Left ventricle myocardium inferior (tissue), 1 donor: ENCODE measurements at regions not wholly inside any gene's neighbourhood (a gene's known extent, or its start where the extent isn't known, plus 50 kb on each side); places are given as distances from the start of the nearest gene placed in this dataset.

Experiments used
- DNase-seq: peaks from one replicate; pipeline ENCODE4 v3.0.0-alpha.2; 2020
- H3K27ac ChIP-seq: fragments of 200-600 bp; replicated peaks from 2 replicates; pipeline ENCODE4 v1.8.0; 2021
- H3K27me3 ChIP-seq: fragments of 200-600 bp; 2 replicates; pipeline ENCODE4 v1.8.0; 2021; ENCODE audit warnings: low read depth
- H3K36me3 ChIP-seq: fragments of 200-600 bp; 2 replicates; pipeline ENCODE4 v1.8.0; 2021
- H3K4me1 ChIP-seq: fragments of 200-600 bp; 2 replicates; pipeline ENCODE4 v1.8.0; 2021
- H3K4me3 ChIP-seq: fragments of 200-600 bp; 2 replicates; pipeline ENCODE4 v1.8.0; 2021; ENCODE audit warnings: mild to moderate bottlenecking, moderate library complexity
- H3K9me3 ChIP-seq: fragments of 200-600 bp; replicated peaks from 2 replicates; pipeline ENCODE4 v1.8.0; 2021
- intact Hi-C: fragments of 100-400 bp; cut with micrococcal nuclease; formaldehyde crosslinking; loops from one replicate; pipeline ENCODE4 v1.11.0; 2022
- TF ChIP-seq, protein P1 (sequence below): fragments of 200-600 bp; IDR thresholded peaks from 2 replicates; pipeline ENCODE4 v1.8.0; 2021; ENCODE audit warnings: antibody characterized with exemption, mild to moderate bottlenecking, borderline replicate concordance
- donor health status: DM: no; HTN: yes; CAD: no; lungs with severe emphysema.

- intact Hi-C loops: no loop called here
- Histone ChIP-seq H3K27ac (no peak overlapping the region), H3K4me3 (no peak overlapping the region), H3K36me3 (no peaks in the 10 kb centered on the region), H3K27me3 (peaks cover 7% of the 10 kb centered on the region), H3K9me3 (no peaks in the 10 kb centered on the region), H3K4me1 (peaks cover 63% of the 10 kb centered on the region)
- TF ChIP-seq, protein P1, sequence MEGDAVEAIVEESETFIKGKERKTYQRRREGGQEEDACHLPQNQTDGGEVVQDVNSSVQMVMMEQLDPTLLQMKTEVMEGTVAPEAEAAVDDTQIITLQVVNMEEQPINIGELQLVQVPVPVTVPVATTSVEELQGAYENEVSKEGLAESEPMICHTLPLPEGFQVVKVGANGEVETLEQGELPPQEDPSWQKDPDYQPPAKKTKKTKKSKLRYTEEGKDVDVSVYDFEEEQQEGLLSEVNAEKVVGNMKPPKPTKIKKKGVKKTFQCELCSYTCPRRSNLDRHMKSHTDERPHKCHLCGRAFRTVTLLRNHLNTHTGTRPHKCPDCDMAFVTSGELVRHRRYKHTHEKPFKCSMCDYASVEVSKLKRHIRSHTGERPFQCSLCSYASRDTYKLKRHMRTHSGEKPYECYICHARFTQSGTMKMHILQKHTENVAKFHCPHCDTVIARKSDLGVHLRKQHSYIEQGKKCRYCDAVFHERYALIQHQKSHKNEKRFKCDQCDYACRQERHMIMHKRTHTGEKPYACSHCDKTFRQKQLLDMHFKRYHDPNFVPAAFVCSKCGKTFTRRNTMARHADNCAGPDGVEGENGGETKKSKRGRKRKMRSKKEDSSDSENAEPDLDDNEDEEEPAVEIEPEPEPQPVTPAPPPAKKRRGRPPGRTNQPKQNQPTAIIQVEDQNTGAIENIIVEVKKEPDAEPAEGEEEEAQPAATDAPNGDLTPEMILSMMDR: no peak
- no peak for DNase-seq
Observed at GRCh38 chr5:167985373-167985772, 306.1 kb upstream of the WWC1 start.

DNA sequence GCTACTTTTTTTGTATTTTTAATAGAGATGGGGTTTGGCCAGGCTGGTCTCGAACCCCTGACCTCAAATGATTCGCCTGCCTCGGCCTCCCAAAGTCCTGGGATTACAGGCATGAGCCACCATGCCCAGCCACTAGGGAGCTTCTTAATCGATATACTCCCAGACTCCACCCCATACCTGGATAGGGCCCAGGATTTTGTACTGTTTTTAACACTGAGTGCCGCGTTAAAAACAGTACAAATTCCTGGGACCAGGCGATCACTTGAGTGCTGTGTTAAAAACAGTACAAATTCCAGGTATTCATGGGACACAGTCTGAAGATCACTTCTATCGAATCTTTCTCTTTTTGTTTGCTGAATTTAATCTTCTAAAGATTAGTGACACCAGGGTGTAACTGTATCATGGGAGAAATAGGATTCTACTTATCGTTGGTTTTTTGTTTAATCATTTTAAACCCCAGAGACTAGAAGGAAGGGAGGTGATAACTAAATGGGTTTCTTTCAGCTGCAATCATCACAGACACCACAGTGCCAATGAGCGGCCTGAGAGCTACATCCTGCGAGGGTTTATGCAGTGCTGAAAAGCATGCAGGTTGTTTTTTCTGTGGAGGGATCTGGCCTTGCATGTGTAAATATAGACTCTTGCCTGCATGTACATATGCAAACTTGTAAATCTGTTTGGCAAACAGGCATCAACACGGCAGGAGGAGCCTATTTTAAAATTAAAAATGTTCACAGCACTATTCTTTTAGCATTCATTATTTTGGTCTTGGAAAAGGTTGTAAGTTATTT lies 303.8 kb upstream of the WWC1 start:
- Histone ChIP-seq H3K4me3 (no peak overlapping the region), H3K27me3 (peaks cover 7% of the 10 kb centered on the region), H3K9me3 (no peaks in the 10 kb centered on the region), H3K4me1 (peaks cover 55% of the 10 kb centered on the region), H3K27ac (peak overlapping the region; percentile 57), H3K36me3 (peaks cover 5% of the 10 kb centered on the region)
- TF ChIP-seq, protein P1: no peak
- DNase-seq: no peak
- intact Hi-C loops: no loop called here

GRCh38 chr5:167992868-167993267 lies 298.6 kb upstream of the WWC1 start:
- DNase-seq: no peak
- no peaks in the 10 kb centered on the region for H3K9me3 ChIP-seq
- H3K27ac ChIP-seq: no peak overlapping the region
- H3K27me3 ChIP-seq: no peaks in the 10 kb centered on the region
- no peak overlapping the region for H3K4me3 ChIP-seq
- H3K36me3 ChIP-seq: peaks cover 5% of the 10 kb centered on the region
- H3K4me1 ChIP-seq: peaks cover 31% of the 10 kb centered on the region
- intact Hi-C loops: no loop called here
- TF ChIP-seq, protein P1: no peak

DNA sequence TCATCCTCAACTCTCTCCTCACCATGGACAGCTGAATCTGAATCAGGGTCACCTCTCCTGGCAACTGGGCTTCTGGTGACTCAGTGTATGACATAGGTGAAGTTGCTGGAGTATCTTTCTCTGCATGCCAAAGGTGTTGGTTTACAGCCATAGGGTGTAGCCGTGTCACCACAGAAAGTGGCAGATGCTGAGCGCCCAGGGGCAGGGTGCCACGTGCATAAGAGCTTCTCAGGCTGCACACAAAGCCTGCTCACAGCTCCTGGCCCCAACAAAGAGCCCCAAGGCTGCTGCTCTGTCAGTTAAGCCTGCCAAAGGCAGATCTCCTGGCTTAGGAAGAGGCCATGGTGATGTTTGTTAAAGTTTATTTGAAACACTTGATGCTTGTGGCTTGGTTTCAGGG lies 297.7 kb upstream of the WWC1 start:
- H3K27ac ChIP-seq: peak overlapping the region; percentile 42
- no peaks in the 10 kb centered on the region for H3K27me3 ChIP-seq
- TF ChIP-seq, protein P1: no peak
- peaks cover 5% of the 10 kb centered on the region for H3K36me3 ChIP-seq
- intact Hi-C loops: no loop called here
- peaks cover 28% of the 10 kb centered on the region for H3K4me1 ChIP-seq
- no peaks in the 10 kb centered on the region for H3K9me3 ChIP-seq
- no peak for DNase-seq
- no peak overlapping the region for H3K4me3 ChIP-seq

GRCh38 chr5:167995844-167996425 lies 295.5 kb upstream of the WWC1 start:
- TF ChIP-seq, protein P1: no peak
- peak overlapping the region; percentile 80 for H3K27ac ChIP-seq
- no peaks in the 10 kb centered on the region for H3K27me3 ChIP-seq
- H3K4me3 ChIP-seq: no peak overlapping the region
- peaks cover 4% of the 10 kb centered on the region for H3K36me3 ChIP-seq
- H3K4me1 ChIP-seq: peaks cover 48% of the 10 kb centered on the region
- DNase-seq: no peak
- no peaks in the 10 kb centered on the region for H3K9me3 ChIP-seq
- intact Hi-C loops: no loop called here
